ENCODE measurements at regions not wholly inside any gene's neighbourhood (a gene's known extent, or its start where the extent isn't known, plus 50 kb on each side); places are given as distances from the start of the nearest gene placed in this dataset.

GRCh38 chr20:18971121-18971520 lies 157.5 kb downstream of the SCP2D1 start:
- DNase-seq (ENCODE audit: low spot score), result no peak

- DNase-seq (ENCODE audit: low spot score), result no peak
Observed at GRCh38 chr20:18971574-18971973, 158.0 kb downstream of the SCP2D1 start.

- DNase-seq (ENCODE audit: low spot score), result no peak
Observed at GRCh38 chr20:18972251-18972876, 158.8 kb downstream of the SCP2D1 start.

- no peak for DNase-seq (ENCODE audit: low spot score)
Observed at GRCh38 chr20:18973529-18974173, 160.1 kb downstream of the SCP2D1 start.

GRCh38 chr20:18974660-18975059 lies 161.1 kb downstream of the SCP2D1 start:
- no peak for DNase-seq (ENCODE audit: low spot score)

- DNase-seq (ENCODE audit: low spot score), result no peak
Observed at GRCh38 chr20:18977441-18977840, 163.9 kb downstream of the SCP2D1 start.

GRCh38 chr20:18978311-18978710 lies 164.7 kb downstream of the SCP2D1 start:
- no peak for DNase-seq (ENCODE audit: low spot score)

GRCh38 chr20:18979132-18979531 lies 165.5 kb downstream of the SCP2D1 start:
- DNase-seq (ENCODE audit: low spot score), result no peak

GRCh38 chr20:18981962-18982539 lies 168.5 kb downstream of the SCP2D1 start:
- no peak for DNase-seq (ENCODE audit: low spot score)

- no peak for DNase-seq (ENCODE audit: low spot score)
Observed at GRCh38 chr20:18983796-18984195, 170.2 kb downstream of the SCP2D1 start.

GRCh38 chr20:18984238-18985200 lies 170.9 kb downstream of the SCP2D1 start:
- peak; percentile 43 for DNase-seq (ENCODE audit: low spot score)

GRCh38 chr20:18985551-18985950 lies 172.0 kb downstream of the SCP2D1 start:
- no peak for DNase-seq (ENCODE audit: low spot score)

- no peak for DNase-seq (ENCODE audit: low spot score)
Observed at GRCh38 chr20:18986146-18986830, 172.7 kb downstream of the SCP2D1 start.

GRCh38 chr20:18986895-18987580 lies 173.5 kb downstream of the SCP2D1 start:
- no peak for DNase-seq (ENCODE audit: low spot score)

GRCh38 chr20:18987781-18988360 lies 174.3 kb downstream of the SCP2D1 start:
- no peak for DNase-seq (ENCODE audit: low spot score)

GRCh38 chr20:18988701-18989100 lies 175.1 kb downstream of the SCP2D1 start:
- DNase-seq (ENCODE audit: low spot score), result no peak

- DNase-seq (ENCODE audit: low spot score), result no peak
Observed at GRCh38 chr20:18989736-18990474, 176.3 kb downstream of the SCP2D1 start.

- DNase-seq (ENCODE audit: low spot score), result no peak
Observed at GRCh38 chr20:18991012-18991411, 177.4 kb downstream of the SCP2D1 start.

GRCh38 chr20:18992418-18992817 lies 178.8 kb downstream of the SCP2D1 start:
- DNase-seq (ENCODE audit: low spot score), result no peak

GRCh38 chr20:18995455-18995854 lies 181.9 kb downstream of the SCP2D1 start:
- no peak for DNase-seq (ENCODE audit: low spot score)

Measured in iPS-NIHi11 (cell line).